Testis (tissue), 2 donors: ENCODE measurements at regions not wholly inside any gene's neighbourhood (a gene's known extent, or its start where the extent isn't known, plus 50 kb on each side); places are given as distances from the start of the nearest gene placed in this dataset.

Experiments used
- CTCF ChIP-seq, 3 experiments: fragments of 450-650 bp in 2 of 3; fragments of 200-600 bp in 1 of 3; sonication (generic) in 1 of 3; IDR thresholded peaks; one replicate each; pipeline ENCODE4 v1.5.1; 2016 to 2019; ENCODE audit warnings: antibody characterized with exemption in 3 of 3, mild to moderate bottlenecking in 2 of 3, moderate library complexity in 1 of 3
- POLR2A ChIP-seq: fragments of 450-650 bp; IDR thresholded peaks from one replicate; pipeline ENCODE4 v1.6.1; 2017; ENCODE audit warnings: antibody characterized with exemption, mild to moderate bottlenecking, moderate library complexity

DNA sequence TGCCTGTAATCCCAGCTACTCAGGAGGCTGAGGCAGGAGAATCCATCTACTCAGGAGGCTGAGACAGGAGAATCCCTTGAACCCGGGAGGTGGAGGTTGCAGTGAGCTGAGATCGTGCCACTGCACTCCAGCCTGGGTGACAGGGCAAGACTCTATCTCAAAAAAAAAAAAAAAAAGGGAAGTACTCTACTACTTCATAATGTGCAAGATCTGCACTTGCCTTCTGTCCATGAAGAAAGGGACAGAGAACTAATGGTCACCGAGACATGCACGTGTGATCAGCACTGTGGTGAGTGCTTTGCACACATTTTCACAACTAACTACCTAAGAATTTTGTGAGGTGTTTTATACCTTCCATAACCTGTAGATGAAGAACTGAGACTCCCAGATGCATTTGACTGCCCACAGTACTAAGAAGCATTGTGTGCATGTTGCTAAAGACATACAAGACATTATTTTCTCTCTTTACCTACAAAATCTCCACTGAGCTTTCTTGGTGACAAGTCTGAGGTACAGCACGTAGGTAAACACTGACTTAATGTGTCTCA lies 784.8 kb upstream of the ID2 start:
- TF ChIP-seq CTCF (IDR thresholded peaks at IDR 0.05) = no peak
- TF ChIP-seq POLR2A = no peak
